A549 (cell line): ENCODE measurements at regions not wholly inside any gene's neighbourhood (a gene's known extent, or its start where the extent isn't known, plus 50 kb on each side); places are given as distances from the start of the nearest gene placed in this dataset.

Source experiments
- CHD2 ChIP-seq: fragments of 150-350 bp; IDR thresholded peaks from 2 replicates; pipeline ENCODE4 v1.6.1; 2014; ENCODE audit warnings: low read length; ENCODE audit not compliant: partially characterized antibody
- EP300 ChIP-seq, 2 experiments: fragments of >200 bp; sonication (Bioruptor Twin); formaldehyde crosslinking; IDR thresholded peaks; 2 replicates in 1 of 2; 3 replicates in 1 of 2; pipeline ENCODE4 v1.6.1; 2016 to 2017
- NR3C1 ChIP-seq: fragments of >200 bp; sonication (Bioruptor Twin); formaldehyde crosslinking; IDR thresholded peaks from 3 replicates; pipeline ENCODE4 v1.6.1; 2017
- POLR2A ChIP-seq: IDR thresholded peaks from 2 replicates; pipeline ENCODE4 v1.6.1; 2012; ENCODE audit warnings: mild to moderate bottlenecking, low read length
- RAD21 ChIP-seq, 2 experiments: fragments of >200 bp in 1 of 2; sonication (Bioruptor Twin) in 1 of 2; formaldehyde crosslinking in 1 of 2; IDR thresholded peaks in 1 of 2; conservative IDR thresholded peaks in 1 of 2; 2 replicates in 1 of 2; 3 replicates in 1 of 2; pipeline ENCODE4 v1.6.1; 2012 to 2018; ENCODE audit warnings: inconsistent platforms in 1 of 2
- ZC3H11A ChIP-seq: fragments of 450-650 bp; IDR thresholded peaks from 2 replicates; pipeline ENCODE4 v1.6.1; 2014; ENCODE audit warnings: antibody characterized with exemption, mild to moderate bottlenecking
- ZSCAN20 ChIP-seq: fragments of 250-450 bp; sonication (Bioruptor Pico); IDR thresholded peaks from 2 replicates; pipeline ENCODE4 v1.8.0; 2022; ENCODE audit warnings: mild to moderate bottlenecking, moderate library complexity
- TF ChIP-seq, protein P1 (sequence below): fragments of >200 bp; sonication (Bioruptor Twin); formaldehyde crosslinking; IDR thresholded peaks from 3 replicates; pipeline ENCODE4 v1.5.1; 2016
- TF ChIP-seq, protein P2 (sequence below): IDR thresholded peaks from 2 replicates; pipeline ENCODE4 v1.6.1; 2012

DNA sequence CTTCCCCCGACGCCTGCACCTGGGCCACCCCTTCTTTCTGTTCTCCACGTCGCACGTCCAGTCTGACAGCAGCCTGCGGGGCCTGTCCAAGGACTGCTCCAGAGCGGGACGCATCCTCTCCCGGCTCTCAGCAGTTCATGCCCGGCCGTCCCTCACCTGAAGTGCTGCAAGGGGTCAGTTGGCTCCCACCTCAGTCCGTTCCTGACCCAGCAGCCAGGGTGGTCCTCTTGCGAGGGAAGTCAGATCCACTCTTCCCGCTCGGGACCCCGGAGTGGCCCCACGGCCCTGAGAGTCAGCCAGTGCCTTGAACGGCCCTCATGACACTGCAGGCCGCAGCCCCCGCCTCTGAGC lies 249.7 kb upstream of the IRX4 start:
- TF ChIP-seq, protein P1, sequence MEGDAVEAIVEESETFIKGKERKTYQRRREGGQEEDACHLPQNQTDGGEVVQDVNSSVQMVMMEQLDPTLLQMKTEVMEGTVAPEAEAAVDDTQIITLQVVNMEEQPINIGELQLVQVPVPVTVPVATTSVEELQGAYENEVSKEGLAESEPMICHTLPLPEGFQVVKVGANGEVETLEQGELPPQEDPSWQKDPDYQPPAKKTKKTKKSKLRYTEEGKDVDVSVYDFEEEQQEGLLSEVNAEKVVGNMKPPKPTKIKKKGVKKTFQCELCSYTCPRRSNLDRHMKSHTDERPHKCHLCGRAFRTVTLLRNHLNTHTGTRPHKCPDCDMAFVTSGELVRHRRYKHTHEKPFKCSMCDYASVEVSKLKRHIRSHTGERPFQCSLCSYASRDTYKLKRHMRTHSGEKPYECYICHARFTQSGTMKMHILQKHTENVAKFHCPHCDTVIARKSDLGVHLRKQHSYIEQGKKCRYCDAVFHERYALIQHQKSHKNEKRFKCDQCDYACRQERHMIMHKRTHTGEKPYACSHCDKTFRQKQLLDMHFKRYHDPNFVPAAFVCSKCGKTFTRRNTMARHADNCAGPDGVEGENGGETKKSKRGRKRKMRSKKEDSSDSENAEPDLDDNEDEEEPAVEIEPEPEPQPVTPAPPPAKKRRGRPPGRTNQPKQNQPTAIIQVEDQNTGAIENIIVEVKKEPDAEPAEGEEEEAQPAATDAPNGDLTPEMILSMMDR, result no peak
- no peak for TF ChIP-seq POLR2A
- TF ChIP-seq ZC3H11A, result no peak
- no peak for TF ChIP-seq RAD21 (conservative IDR thresholded peaks at IDR 0.05 in 1 of 2, IDR thresholded peaks at IDR 0.05 in 1 of 2)
- TF ChIP-seq, protein P2, sequence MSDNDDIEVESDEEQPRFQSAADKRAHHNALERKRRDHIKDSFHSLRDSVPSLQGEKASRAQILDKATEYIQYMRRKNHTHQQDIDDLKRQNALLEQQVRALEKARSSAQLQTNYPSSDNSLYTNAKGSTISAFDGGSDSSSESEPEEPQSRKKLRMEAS, result no peak
- TF ChIP-seq EP300 (IDR thresholded peaks at IDR 0.05), result no peak
- no peak for TF ChIP-seq CHD2
- TF ChIP-seq NR3C1, result no peak
- no peak for TF ChIP-seq ZSCAN20 (CRISPR knock-in tag)
